Right lobe of liver (tissue), 4 donors: ENCODE measurements at regions not wholly inside any gene's neighbourhood (a gene's known extent, or its start where the extent isn't known, plus 50 kb on each side); places are given as distances from the start of the nearest gene placed in this dataset.

Experiments
- CTCF ChIP-seq, 4 donors: fragments of 200-600 bp in 3 of 4; fragments of 450-650 bp in 1 of 4; IDR thresholded peaks; one replicate each; pipeline versions ENCODE4 v1.5.1 to v1.8.0; 2016 to 2022; ENCODE audit warnings: antibody characterized with exemption in 4 of 4, mild to moderate bottlenecking in 2 of 4
- POLR2A ChIP-seq: fragments of 450-650 bp; IDR thresholded peaks from one replicate; pipeline ENCODE4 v1.6.1; 2017; ENCODE audit warnings: antibody characterized with exemption, mild to moderate bottlenecking
- donor health status: DM: no; HTN: no; CAD: no.
- donor health status: DM: no; HTN: no; CAD: no.
- donor health status: DM: no; HTN: yes; CAD: no.

- no peak for TF ChIP-seq CTCF (IDR thresholded peaks at IDR 0.05)
- TF ChIP-seq POLR2A = no peak
Measured at GRCh38 chr3:115388811-115389210, 234.5 kb upstream of the GAP43 start.
